ENCODE measurements at regions not wholly inside any gene's neighbourhood (a gene's known extent, or its start where the extent isn't known, plus 50 kb on each side); places are given as distances from the start of the nearest gene placed in this dataset.

- TF ChIP-seq, protein P1, sequence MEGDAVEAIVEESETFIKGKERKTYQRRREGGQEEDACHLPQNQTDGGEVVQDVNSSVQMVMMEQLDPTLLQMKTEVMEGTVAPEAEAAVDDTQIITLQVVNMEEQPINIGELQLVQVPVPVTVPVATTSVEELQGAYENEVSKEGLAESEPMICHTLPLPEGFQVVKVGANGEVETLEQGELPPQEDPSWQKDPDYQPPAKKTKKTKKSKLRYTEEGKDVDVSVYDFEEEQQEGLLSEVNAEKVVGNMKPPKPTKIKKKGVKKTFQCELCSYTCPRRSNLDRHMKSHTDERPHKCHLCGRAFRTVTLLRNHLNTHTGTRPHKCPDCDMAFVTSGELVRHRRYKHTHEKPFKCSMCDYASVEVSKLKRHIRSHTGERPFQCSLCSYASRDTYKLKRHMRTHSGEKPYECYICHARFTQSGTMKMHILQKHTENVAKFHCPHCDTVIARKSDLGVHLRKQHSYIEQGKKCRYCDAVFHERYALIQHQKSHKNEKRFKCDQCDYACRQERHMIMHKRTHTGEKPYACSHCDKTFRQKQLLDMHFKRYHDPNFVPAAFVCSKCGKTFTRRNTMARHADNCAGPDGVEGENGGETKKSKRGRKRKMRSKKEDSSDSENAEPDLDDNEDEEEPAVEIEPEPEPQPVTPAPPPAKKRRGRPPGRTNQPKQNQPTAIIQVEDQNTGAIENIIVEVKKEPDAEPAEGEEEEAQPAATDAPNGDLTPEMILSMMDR (conservative IDR thresholded peaks at IDR 0.05; ENCODE audit: low read length), result no peak
- no peak for TF ChIP-seq EZH2phosphoT487 (IDR thresholded peaks at IDR 0.05; ENCODE audit: borderline replicate concordance, low read depth, low read length)
These were observed 73.0 kb upstream of the SMIM23 start for GRCh38 chr5:171712616-171713015.

All from OCI-LY7 (cell line).